Panc1 (cell line): ENCODE measurements at regions not wholly inside any gene's neighbourhood (a gene's known extent, or its start where the extent isn't known, plus 50 kb on each side); places are given as distances from the start of the nearest gene placed in this dataset.

ENCODE experiments used
- ATAC-seq: fragments of 200-7000 bp; cut with Tn5 transposase; 2 replicates; pipeline ENCODE4 v1.9.1; 2020; ENCODE audit warnings: mild to moderate bottlenecking, moderate library complexity
- BruUV-seq: library from RNA; stranded (reverse); fragments of 400-500 nt; replicated peaks from 2 replicates; lab custom pipeline; 2021; lab: Mats Ljungman, UMichigan
- CTCF ChIA-PET: fragments of 300-600 bp; sonication (Branson Sonifier 250); formaldehyde crosslinking; loops from one replicate; lab custom pipeline; 2022; ENCODE audit warnings: antibody characterized with exemption; lab: Charles Lee
- POLR2A ChIA-PET: fragments of 300-600 bp; sonication (Branson Sonifier 250); formaldehyde crosslinking; loops from one replicate; lab custom pipeline; 2022; ENCODE audit warnings: antibody characterized with exemption; lab: Charles Lee
- DNase-seq: peaks from one replicate; pipeline ENCODE4 v3.0.0-alpha.2; 2010; ENCODE audit warnings: low read depth, low spot score
- H3K27ac ChIP-seq: 2 replicates; pipeline ENCODE4 v1.5.1; 2011; ENCODE audit warnings: mild to moderate bottlenecking, low read length, inconsistent platforms
- H3K27me3 ChIP-seq: fragments of 200-500 bp; sonication (Bioruptor generic); 2 replicates; pipeline ENCODE4 v1.6.0; 2014; ENCODE audit warnings: low read length, inconsistent platforms; ENCODE audit not compliant: control insufficient read depth, insufficient read depth
- H3K36me3 ChIP-seq: fragments of 200-500 bp; sonication (Bioruptor generic); 2 replicates; pipeline ENCODE4 v1.5.1; 2014; ENCODE audit warnings: inconsistent platforms, mild to moderate bottlenecking, low read length, moderate library complexity; ENCODE audit not compliant: control insufficient read depth, insufficient read depth
- H3K4me1 ChIP-seq: 2 replicates; pipeline ENCODE4 v1.5.1; 2011; ENCODE audit warnings: inconsistent platforms, mild to moderate bottlenecking, low read length, moderate library complexity; ENCODE audit not compliant: control insufficient read depth, insufficient read depth
- H3K4me3 ChIP-seq, 2 experiments: 2 replicates each; pipeline ENCODE4 v1.5.1; 2011 to 2012; ENCODE audit warnings: low read depth in 2 of 2, low read length in 2 of 2, mild to moderate bottlenecking in 2 of 2, inconsistent platforms in 1 of 2, moderate library complexity in 1 of 2
- H3K9me3 ChIP-seq: fragments of 200-500 bp; sonication (Bioruptor generic); 2 replicates; pipeline ENCODE4 v1.5.1; 2014; ENCODE audit warnings: low read depth, mild to moderate bottlenecking, inconsistent platforms, low read length, moderate library complexity; ENCODE audit not compliant: control insufficient read depth, insufficient read depth
- CTCF ChIP-seq: fragments of 450-650 bp; IDR thresholded peaks from 2 replicates; pipeline ENCODE4 v1.5.1; 2017; ENCODE audit warnings: mild to moderate bottlenecking
- POLR2AphosphoS5 ChIP-seq: IDR thresholded peaks from 2 replicates; pipeline ENCODE4 v1.6.1; 2012; ENCODE audit warnings: mild to moderate bottlenecking, low read depth, low read length, moderate library complexity
- REST ChIP-seq, 2 experiments: IDR thresholded peaks; 2 replicates each; pipeline ENCODE4 v1.6.1; 2011 to 2012; ENCODE audit warnings: low read depth in 2 of 2, control low read depth in 1 of 2, low read length in 1 of 2, mild to moderate bottlenecking in 1 of 2, moderate library complexity in 1 of 2; ENCODE audit not compliant: insufficient read depth in 1 of 2
- SIN3A ChIP-seq: IDR thresholded peaks from 2 replicates; pipeline ENCODE4 v1.6.1; 2012; ENCODE audit warnings: low read depth, mild to moderate bottlenecking, low read length, moderate library complexity, borderline replicate concordance; ENCODE audit not compliant: insufficient read depth
- TCF7L2 ChIP-seq: IDR thresholded peaks from 2 replicates; pipeline ENCODE4 v1.6.1; 2011; ENCODE audit warnings: mild to moderate bottlenecking, low read depth, low read length, inconsistent platforms
- in situ Hi-C: cut with HindIII; loops from 2 replicates; pipeline ENCODE4 v1.10.0; 2016; ENCODE audit warnings: low sequenced_read_pairs, low pct_unique_long_range_greater_than_20kb
- intact Hi-C: fragments of 100-400 bp; cut with micrococcal nuclease; formaldehyde crosslinking; loops from one replicate; pipeline ENCODE4 v1.10.0; 2022; ENCODE audit not compliant: unreplicated experiment

- no peaks in the 10 kb centered on the region for H3K36me3 ChIP-seq
- no peak overlapping the region for H3K27ac ChIP-seq
- H3K27me3 ChIP-seq: no peaks in the 10 kb centered on the region
- H3K9me3 ChIP-seq: no peaks in the 10 kb centered on the region
- intact Hi-C loops: no loop called here
- H3K4me1 ChIP-seq: no peaks in the 10 kb centered on the region
- in situ Hi-C loops: no loop called here
- no peak overlapping the region for H3K4me3 ChIP-seq
- ATAC-seq: no peak
- POLR2A ChIA-PET: no interaction called here
- CTCF ChIA-PET: no interaction called here
- no peak for TF ChIP-seq POLR2AphosphoS5
- TF ChIP-seq CTCF: no peak
- TF ChIP-seq REST (IDR thresholded peaks at IDR 0.05; ENCODE audit: insufficient read depth in 1 of 2, low read depth in 2 of 2, low read length in 1 of 2): no peak
- no peak for DNase-seq
- BruUV-seq: no TSS peak
Observed at GRCh38 chr5:98997000-98997399, 68.2 kb upstream of the CHD1 start.

GRCh38 chr5:98994611-98995010 lies 65.8 kb upstream of the CHD1 start:
- in situ Hi-C loops: no loop called here
- DNase-seq: no peak
- ATAC-seq: no peak
- Histone ChIP-seq H3K27ac (no peak overlapping the region), H3K4me1 (no peaks in the 10 kb centered on the region), H3K9me3 (no peaks in the 10 kb centered on the region), H3K27me3 (no peaks in the 10 kb centered on the region), H3K36me3 (no peaks in the 10 kb centered on the region), H3K4me3 (no peak overlapping the region)
- POLR2A ChIA-PET: no interaction called here
- no peak for TF ChIP-seq SIN3A
- no peak for TF ChIP-seq TCF7L2
- no peak for TF ChIP-seq REST (IDR thresholded peaks at IDR 0.05; ENCODE audit: insufficient read depth in 1 of 2, low read depth in 2 of 2, low read length in 1 of 2)
- no peak for TF ChIP-seq CTCF
- no peak for TF ChIP-seq POLR2AphosphoS5
- BruUV-seq: no TSS peak
- intact Hi-C loops: no loop called here
- CTCF ChIA-PET: no interaction called here
